ENCODE measurements at regions not wholly inside any gene's neighbourhood (a gene's known extent, or its start where the extent isn't known, plus 50 kb on each side); places are given as distances from the start of the nearest gene placed in this dataset.
A peak's percentile ranks its signal among the peaks of the same experiment; 100 is the strongest.

- peak; percentile 72 for DNase-seq (ENCODE audit: low read depth)
- TF ChIP-seq CTCF (IDR thresholded peaks at IDR 0.05; ENCODE audit: insufficient read depth, low read depth, low read length, missing control alignments) = no peak
- no peak overlapping the region for H3K4me3 ChIP-seq (ENCODE audit: low read length)
Measured at GRCh38 chr3:59266551-59266950, 216.7 kb upstream of the CFAP20DC start.

GRCh38 chr3:59265566-59265965, 215.7 kb upstream of the CFAP20DC start:
- DNase-seq (ENCODE audit: low read depth) = peak; percentile 15
- TF ChIP-seq CTCF (IDR thresholded peaks at IDR 0.05; ENCODE audit: insufficient read depth, low read depth, low read length, missing control alignments) = no peak
- no peak overlapping the region for H3K4me3 ChIP-seq (ENCODE audit: low read length)

- no peak overlapping the region for H3K4me3 ChIP-seq (ENCODE audit: low read length)
- no peak for TF ChIP-seq CTCF (IDR thresholded peaks at IDR 0.05; ENCODE audit: insufficient read depth, low read depth, low read length, missing control alignments)
- peak; percentile 16 for DNase-seq (ENCODE audit: low read depth)
Measured at GRCh38 chr3:59264366-59264765, 214.5 kb upstream of the CFAP20DC start.

- no peak for TF ChIP-seq CTCF (IDR thresholded peaks at IDR 0.05; ENCODE audit: insufficient read depth, low read depth, low read length, missing control alignments)
- H3K4me3 ChIP-seq (ENCODE audit: low read length) = no peak overlapping the region
- DNase-seq (ENCODE audit: low read depth) = no peak
Measured at GRCh38 chr3:59263152-59263551, 213.3 kb upstream of the CFAP20DC start.

GRCh38 chr3:59262076-59262498, 212.3 kb upstream of the CFAP20DC start:
- DNase-seq (ENCODE audit: low read depth) = no peak
- H3K4me3 ChIP-seq (ENCODE audit: low read length) = no peak overlapping the region
- no peak for TF ChIP-seq CTCF (IDR thresholded peaks at IDR 0.05; ENCODE audit: insufficient read depth, low read depth, low read length, missing control alignments)

GRCh38 chr3:59261009-59261408, 211.2 kb upstream of the CFAP20DC start:
- no peak for DNase-seq (ENCODE audit: low read depth)
- H3K4me3 ChIP-seq (ENCODE audit: low read length) = no peak overlapping the region
- TF ChIP-seq CTCF (IDR thresholded peaks at IDR 0.05; ENCODE audit: insufficient read depth, low read depth, low read length, missing control alignments) = no peak

DNA sequence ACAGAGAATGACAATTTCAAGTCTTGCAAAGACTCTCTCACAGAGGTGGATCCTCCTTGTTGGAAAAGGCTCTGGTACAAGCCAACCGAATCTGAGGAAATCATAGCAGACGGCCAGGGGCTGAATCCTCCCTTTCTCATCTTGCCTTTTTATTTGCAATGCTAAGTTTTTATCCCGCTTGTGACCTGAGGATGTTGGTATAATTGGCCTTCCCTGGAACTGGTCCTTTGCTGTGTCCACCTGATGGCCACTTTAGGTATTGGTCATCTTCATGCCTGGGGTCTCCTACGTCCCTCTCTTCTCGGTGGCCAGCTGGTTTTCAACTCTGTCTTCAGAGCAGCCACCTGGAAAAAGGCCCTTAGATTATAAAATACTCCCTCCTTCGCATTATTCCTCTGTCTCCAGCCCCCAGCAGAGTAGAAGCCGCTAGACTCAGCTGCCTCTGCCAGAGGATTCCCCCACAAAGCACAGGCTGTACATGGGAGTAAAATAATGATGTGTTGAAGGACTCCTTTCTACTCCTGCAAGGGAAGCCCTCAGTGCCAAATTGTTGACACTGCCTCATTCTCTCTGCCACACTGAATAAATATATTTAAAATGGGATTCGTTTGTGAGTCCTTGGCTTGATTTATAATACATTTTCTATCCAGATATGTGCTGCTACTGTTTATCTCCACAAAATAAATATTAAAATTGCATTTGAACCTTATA, 208.9 kb upstream of the CFAP20DC start:
- no peak overlapping the region for H3K4me3 ChIP-seq (ENCODE audit: low read length)
- no peak for TF ChIP-seq CTCF (IDR thresholded peaks at IDR 0.05; ENCODE audit: insufficient read depth, low read depth, low read length, missing control alignments)
- DNase-seq (ENCODE audit: low read depth) = no peak
